ENCODE measurements at regions not wholly inside any gene's neighbourhood (a gene's known extent, or its start where the extent isn't known, plus 50 kb on each side); places are given as distances from the start of the nearest gene placed in this dataset.

GRCh38 chr12:69189378-69189978 is 49.9 kb upstream of the CPSF6 start:
- H3K4me1 ChIP-seq (ENCODE audit: insufficient read depth, poor library complexity, severe bottlenecking) = no peaks in the 10 kb centered on the region
- ATAC-seq (ENCODE audit: low read depth) (no peak), DNase-seq (ENCODE audit: low spot score) (no peak)
- no peak overlapping the region for H3K4me3 ChIP-seq (ENCODE audit: severe bottlenecking)
- H3K9me3 ChIP-seq (ENCODE audit: severe bottlenecking) = peaks cover 9% of the 10 kb centered on the region
- TF ChIP-seq CTCF (IDR thresholded peaks at IDR 0.05; ENCODE audit: poor library complexity, severe bottlenecking) = no peak
- H3K27me3 ChIP-seq (ENCODE audit: insufficient read depth, poor library complexity, severe bottlenecking) = no peaks in the 10 kb centered on the region
- H3K36me3 ChIP-seq (ENCODE audit: low read depth) = no peaks in the 10 kb centered on the region
- H3K27ac ChIP-seq (ENCODE audit: poor library complexity, severe bottlenecking) = no peak overlapping the region

Data from RWPE2 (cell line).